Osteoblast (primary cell): ENCODE measurements at regions not wholly inside any gene's neighbourhood (a gene's known extent, or its start where the extent isn't known, plus 50 kb on each side); places are given as distances from the start of the nearest gene placed in this dataset.

Source experiments
- DNase-seq: peaks from one replicate; pipeline ENCODE4 v3.0.0; 2011; ENCODE audit warnings: low spot score, mixed read lengths; ENCODE audit not compliant: insufficient read length; ENCODE audit errors: missing footprints
- H2AFZ ChIP-seq: 2 replicates; pipeline ENCODE4 v1.6.0; 2011; ENCODE audit warnings: mild to moderate bottlenecking, low read length
- H3K27ac ChIP-seq: 2 replicates; pipeline ENCODE4 v1.5.1; 2011; ENCODE audit warnings: mild to moderate bottlenecking, low read depth, low read length, moderate library complexity
- H3K27me3 ChIP-seq: 2 replicates; pipeline ENCODE4 v1.6.0; 2012; ENCODE audit warnings: mild to moderate bottlenecking, control low read depth, inconsistent platforms, low read length, moderate library complexity; ENCODE audit not compliant: insufficient read depth
- H3K36me3 ChIP-seq: 2 replicates; pipeline ENCODE4 v1.5.1; 2011; ENCODE audit warnings: mild to moderate bottlenecking, low read length, control low read depth, moderate library complexity; ENCODE audit not compliant: insufficient read depth
- H3K4me1 ChIP-seq: 2 replicates; pipeline ENCODE4 v1.5.1; 2011; ENCODE audit warnings: mild to moderate bottlenecking, low read length, control low read depth, moderate library complexity; ENCODE audit not compliant: insufficient read depth
- H3K4me2 ChIP-seq: 2 replicates; pipeline ENCODE4 v1.6.0; 2011; ENCODE audit warnings: mild to moderate bottlenecking, low read length; ENCODE audit not compliant: insufficient read depth
- H3K4me3 ChIP-seq: fragments of 200-600 bp; sonication (generic); 3 replicates; pipeline ENCODE4 v1.5.1; 2012; ENCODE audit warnings: mild to moderate bottlenecking, low read length, inconsistent platforms; ENCODE audit not compliant: insufficient read depth
- H3K79me2 ChIP-seq: 2 replicates; pipeline ENCODE4 v1.6.0; 2012; ENCODE audit warnings: mild to moderate bottlenecking, low read length, control low read depth, inconsistent platforms; ENCODE audit not compliant: insufficient read depth
- H3K9me3 ChIP-seq: 2 replicates; pipeline ENCODE4 v1.5.1; 2011; ENCODE audit warnings: low read depth, low read length, control low read depth
- H4K20me1 ChIP-seq: 2 replicates; pipeline ENCODE4 v1.6.0; 2012; ENCODE audit warnings: mild to moderate bottlenecking, low read length, control low read depth; ENCODE audit not compliant: insufficient read depth
- CTCF ChIP-seq: IDR thresholded peaks from 2 replicates; pipeline ENCODE4 v1.5.1; 2011; ENCODE audit warnings: mild to moderate bottlenecking, low read depth, low read length, moderate library complexity; ENCODE audit errors: extremely low read depth

GRCh38 chr5:38036765-38037164 lies 196.9 kb upstream of the GDNF start:
- Histone ChIP-seq H3K27ac (no peak overlapping the region), H3K4me3 (no peak overlapping the region), H3K36me3 (no peaks in the 10 kb centered on the region), H2AFZ (no peak overlapping the region), H3K9me3 (no peaks in the 10 kb centered on the region), H3K79me2 (no peaks in the 10 kb centered on the region), H4K20me1 (no peaks in the 10 kb centered on the region), H3K27me3 (peaks cover 4% of the 10 kb centered on the region), H3K4me2 (no peak overlapping the region), H3K4me1 (no peaks in the 10 kb centered on the region)
- no peak for DNase-seq
- no peak for TF ChIP-seq CTCF

- H3K27ac ChIP-seq: no peak overlapping the region
- no peaks in the 10 kb centered on the region for H3K79me2 ChIP-seq
- no peaks in the 10 kb centered on the region for H3K36me3 ChIP-seq
- H2AFZ ChIP-seq: no peak overlapping the region
- peaks cover 11% of the 10 kb centered on the region for H3K27me3 ChIP-seq
- no peak overlapping the region for H3K4me2 ChIP-seq
- H3K4me3 ChIP-seq: no peak overlapping the region
- no peak for DNase-seq
- no peaks in the 10 kb centered on the region for H3K4me1 ChIP-seq
- TF ChIP-seq CTCF: no peak
- no peaks in the 10 kb centered on the region for H4K20me1 ChIP-seq
- H3K9me3 ChIP-seq: no peaks in the 10 kb centered on the region
These were observed 192.3 kb upstream of the GDNF start for GRCh38 chr5:38032149-38032548.

GRCh38 chr5:38031304-38031703 lies 191.5 kb upstream of the GDNF start:
- no peak overlapping the region for H3K4me3 ChIP-seq
- H3K36me3 ChIP-seq: no peaks in the 10 kb centered on the region
- peaks cover 13% of the 10 kb centered on the region for H3K27me3 ChIP-seq
- H3K79me2 ChIP-seq: no peaks in the 10 kb centered on the region
- H2AFZ ChIP-seq: no peak overlapping the region
- no peak overlapping the region for H3K27ac ChIP-seq
- no peaks in the 10 kb centered on the region for H3K4me1 ChIP-seq
- no peaks in the 10 kb centered on the region for H3K9me3 ChIP-seq
- no peak for DNase-seq
- H3K4me2 ChIP-seq: no peak overlapping the region
- no peak for TF ChIP-seq CTCF
- H4K20me1 ChIP-seq: no peaks in the 10 kb centered on the region

- Histone ChIP-seq H3K4me2 (no peak overlapping the region), H3K4me1 (no peaks in the 10 kb centered on the region), H3K9me3 (no peaks in the 10 kb centered on the region), H3K79me2 (no peaks in the 10 kb centered on the region), H4K20me1 (no peaks in the 10 kb centered on the region), H3K27ac (no peak overlapping the region), H2AFZ (no peak overlapping the region), H3K4me3 (no peak overlapping the region), H3K27me3 (peaks cover 16% of the 10 kb centered on the region), H3K36me3 (no peaks in the 10 kb centered on the region)
- no peak for TF ChIP-seq CTCF
- DNase-seq: no peak
These were observed 189.7 kb upstream of the GDNF start for GRCh38 chr5:38029397-38030065.
